H9 (cell line): ENCODE measurements at regions not wholly inside any gene's neighbourhood (a gene's known extent, or its start where the extent isn't known, plus 50 kb on each side); places are given as distances from the start of the nearest gene placed in this dataset.

Experiments
- DNase-seq: peaks from one replicate; pipeline ENCODE4 v3.0.0-alpha.2; 2017
- H2AFZ ChIP-seq: one replicate; pipeline ENCODE4 v1.6.1; 2013; ENCODE audit warnings: mild to moderate bottlenecking, low read length, control low read depth, moderate library complexity
- H2AK5ac ChIP-seq: 2 replicates; pipeline ENCODE4 v1.6.1; 2013; ENCODE audit warnings: low read length, control low read depth, mixed read lengths; ENCODE audit not compliant: insufficient read length
- H2BK120ac ChIP-seq: one replicate; pipeline ENCODE4 v1.6.1; 2013; ENCODE audit warnings: low read depth, mild to moderate bottlenecking, low read length, control low read depth, inconsistent platforms; ENCODE audit not compliant: poor library complexity, severe bottlenecking
- H2BK12ac ChIP-seq: 2 replicates; pipeline ENCODE4 v1.6.1; 2013; ENCODE audit warnings: low read length, control low read depth, mixed read lengths, low read depth; ENCODE audit not compliant: insufficient read length
- H2BK15ac ChIP-seq: 2 replicates; pipeline ENCODE4 v1.6.1; 2013; ENCODE audit warnings: low read depth, low read length, control low read depth
- H2BK20ac ChIP-seq: one replicate; pipeline ENCODE4 v1.6.1; 2013; ENCODE audit warnings: low read depth, mild to moderate bottlenecking, low read length, control low read depth, inconsistent platforms; ENCODE audit not compliant: poor library complexity, severe bottlenecking
- H2BK5ac ChIP-seq: 2 replicates; pipeline ENCODE4 v1.6.1; 2013; ENCODE audit warnings: low read length, control low read depth, mixed read lengths; ENCODE audit not compliant: insufficient read length
- H3K14ac ChIP-seq: 2 replicates; pipeline ENCODE4 v1.6.1; 2013; ENCODE audit warnings: low read length, control low read depth; ENCODE audit not compliant: insufficient read depth
- H3K18ac ChIP-seq: 2 replicates; pipeline ENCODE4 v1.6.1; 2013; ENCODE audit warnings: low read depth, mild to moderate bottlenecking, mixed read lengths, low read length, control low read depth; ENCODE audit not compliant: insufficient read length
- H3K23ac ChIP-seq: 2 replicates; pipeline ENCODE4 v1.6.1; 2013; ENCODE audit warnings: low read length, control low read depth, mixed read lengths, low read depth; ENCODE audit not compliant: insufficient read length
- H3K23me2 ChIP-seq: 2 replicates; pipeline ENCODE4 v1.6.1; 2013; ENCODE audit warnings: low read depth, mild to moderate bottlenecking, mixed read lengths, low read length, control low read depth; ENCODE audit not compliant: insufficient read length, poor library complexity, severe bottlenecking
- H3K27ac ChIP-seq: 2 replicates; pipeline ENCODE4 v1.5.1; 2013; ENCODE audit warnings: low read length, control low read depth, mixed read lengths, low read depth; ENCODE audit not compliant: insufficient read length
- H3K27me3 ChIP-seq: 2 replicates; pipeline ENCODE4 v1.6.1; 2013; ENCODE audit warnings: low read length, control low read depth, inconsistent platforms; ENCODE audit not compliant: insufficient read depth
- H3K4ac ChIP-seq: 2 replicates; pipeline ENCODE4 v1.6.1; 2013; ENCODE audit warnings: low read depth, mild to moderate bottlenecking, control low read depth, inconsistent platforms, low read length, moderate library complexity
- H3K4me1 ChIP-seq: 2 replicates; pipeline ENCODE4 v1.6.1; 2013; ENCODE audit warnings: low read length, control low read depth, inconsistent platforms; ENCODE audit not compliant: insufficient read depth
- H3K4me2 ChIP-seq: 2 replicates; pipeline ENCODE4 v1.6.1; 2013; ENCODE audit warnings: low read length, control low read depth, mixed read lengths; ENCODE audit not compliant: insufficient read length, insufficient read depth
- H3K56ac ChIP-seq: 2 replicates; pipeline ENCODE4 v1.6.1; 2013; ENCODE audit warnings: low read depth, mild to moderate bottlenecking, mixed read lengths, low read length, control low read depth; ENCODE audit not compliant: insufficient read length
- H3K79me1 ChIP-seq: 2 replicates; pipeline ENCODE4 v1.6.1; 2013; ENCODE audit warnings: low read depth, mild to moderate bottlenecking, moderate library complexity, low read length, control low read depth, inconsistent platforms; ENCODE audit not compliant: insufficient read depth, poor library complexity, severe bottlenecking
- H3K79me2 ChIP-seq: 2 replicates; pipeline ENCODE4 v1.6.1; 2013; ENCODE audit warnings: low read length, control low read depth, inconsistent platforms; ENCODE audit not compliant: insufficient read depth
- H3K9ac ChIP-seq: 2 replicates; pipeline ENCODE4 v1.6.1; 2013; ENCODE audit warnings: low read length, control low read depth, mixed read lengths; ENCODE audit not compliant: insufficient read length; ENCODE audit errors: extremely low read depth
- H3K9me3 ChIP-seq: one replicate; pipeline ENCODE4 v1.6.1; 2013; ENCODE audit warnings: low read depth, low read length, inconsistent platforms; ENCODE audit not compliant: control insufficient read depth
- H3T11ph ChIP-seq: one replicate; pipeline ENCODE4 v1.6.1; 2013; ENCODE audit warnings: mild to moderate bottlenecking, low read length, control low read depth, inconsistent platforms
- H4K20me1 ChIP-seq: one replicate; pipeline ENCODE4 v1.6.1; 2013; ENCODE audit not compliant: control insufficient read depth, insufficient read length, insufficient read depth
- H4K5ac ChIP-seq: 2 replicates; pipeline ENCODE4 v1.6.1; 2013; ENCODE audit warnings: low read depth, mild to moderate bottlenecking, mixed read lengths, low read length, control low read depth; ENCODE audit not compliant: insufficient read length
- H4K8ac ChIP-seq: replicated peaks from 2 replicates; pipeline ENCODE4 v1.6.1; 2013; ENCODE audit warnings: low read length, control low read depth, mixed read lengths, low read depth; ENCODE audit not compliant: insufficient read length
- H4K91ac ChIP-seq: 2 replicates; pipeline ENCODE4 v1.6.1; 2013; ENCODE audit warnings: low read depth, mild to moderate bottlenecking, moderate library complexity, mixed read lengths, low read length, control low read depth; ENCODE audit not compliant: insufficient read length
- H3K27ac Mint-ChIP-seq, 3 experiments: 2 replicates in 2 of 3; 3 replicates in 1 of 3; pipeline ENCODE4 v1.8.0; 2020 to 2021; ENCODE audit warnings: mixed read lengths in 3 of 3, mild to moderate bottlenecking in 1 of 3, moderate library complexity in 1 of 3
- H3K27me3 Mint-ChIP-seq: 2 replicates; pipeline ENCODE4 v1.8.0; 2021; ENCODE audit warnings: low read depth, mild to moderate bottlenecking, moderate library complexity, mixed read lengths
- H3K36me3 Mint-ChIP-seq, 3 experiments: 2 replicates in 2 of 3; 3 replicates in 1 of 3; pipeline ENCODE4 v1.8.0; 2020 to 2021; ENCODE audit warnings: low read depth in 3 of 3, mixed read lengths in 3 of 3; ENCODE audit not compliant: insufficient read depth in 1 of 3
- H3K4me1 Mint-ChIP-seq, 2 experiments: 2 replicates each; pipeline ENCODE4 v1.8.0; 2020; ENCODE audit warnings: mixed read lengths in 2 of 2
- H3K4me3 Mint-ChIP-seq, 2 experiments: 2 replicates in 1 of 2; 3 replicates in 1 of 2; pipeline ENCODE4 v1.8.0; 2020 to 2021; ENCODE audit warnings: mild to moderate bottlenecking in 2 of 2, mixed read lengths in 2 of 2, moderate library complexity in 1 of 2
- H3K9me3 Mint-ChIP-seq, 2 experiments: 2 replicates in 1 of 2; 3 replicates in 1 of 2; pipeline ENCODE4 v1.8.0; 2020; ENCODE audit warnings: mild to moderate bottlenecking in 2 of 2, mixed read lengths in 2 of 2, moderate library complexity in 1 of 2
- WGBS: extraction: QIAGEN DNeasy Blood & Tissue Kit; methylation state at CpG from one replicate; pipeline ENCODE4 v1.1.7; 2013; ENCODE audit warnings: missing lambda C conversion rate, low lambda C conversion rate, mixed read lengths; ENCODE audit not compliant: insufficient read length; ENCODE audit errors: extremely low coverage; 5-methylcytosine and 5-hydroxymethylcytosine counted together
- TF ChIP-seq, protein P1 (sequence below): fragments of 200-600 bp; sonication (generic); conservative IDR thresholded peaks from 3 replicates; pipeline ENCODE4 v1.8.0; 2021; ENCODE audit warnings: antibody characterized with exemption, mild to moderate bottlenecking

DNA sequence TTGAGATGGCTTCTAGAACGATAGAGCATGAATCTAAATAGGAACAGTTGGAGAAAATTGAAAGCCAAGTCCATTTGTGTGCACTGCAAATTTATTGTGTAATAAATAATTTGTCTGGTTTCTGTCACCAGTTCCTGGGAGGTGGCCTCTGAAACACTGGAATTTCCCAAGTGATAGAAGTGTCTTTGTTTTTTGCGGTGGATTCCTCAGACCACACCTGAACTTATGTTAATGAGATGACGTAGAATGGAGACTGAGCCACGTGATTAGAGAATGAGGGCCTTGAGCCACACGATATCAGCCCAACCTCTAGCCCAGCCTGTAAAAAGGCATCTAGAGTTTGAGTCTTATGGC lies 105.1 kb downstream of the MSX2 start:
- no peaks in the 10 kb centered on the region for H3K9me3 ChIP-seq
- no peak overlapping the region for H3K14ac ChIP-seq
- H2AFZ ChIP-seq: no peak overlapping the region
- no peaks in the 10 kb centered on the region for H3K79me1 ChIP-seq
- H2AK5ac ChIP-seq: no peak overlapping the region
- H3K18ac ChIP-seq: no peak overlapping the region
- H4K5ac ChIP-seq: no peak overlapping the region
- no peaks in the 10 kb centered on the region for H3K79me2 ChIP-seq
- Mint-ChIP-seq H3K27ac (no peak overlapping the region), H3K27me3 (peaks cover 11% of the 10 kb centered on the region; the same call in 1 of the 2 replicates), H3K36me3 (no peaks in the 10 kb centered on the region; a peak in 1 of 7 replicates), H3K4me3 (no peak overlapping the region), H3K4me1 (peaks cover 0 to 5% of the 10 kb centered on the region in 2 experiments; a peak in 1 of 4 replicates), H3K9me3 (no peaks in the 10 kb centered on the region)
- no peaks in the 10 kb centered on the region for H3K27me3 ChIP-seq
- no peak overlapping the region for H3K27ac ChIP-seq
- no peak overlapping the region for H4K91ac ChIP-seq
- no peak overlapping the region for H3T11ph ChIP-seq
- no peak overlapping the region for H2BK5ac ChIP-seq
- no peaks in the 10 kb centered on the region for H4K20me1 ChIP-seq
- H3K4me1 ChIP-seq: no peaks in the 10 kb centered on the region
- no peak overlapping the region for H4K8ac ChIP-seq
- no peak overlapping the region for H2BK12ac ChIP-seq
- DNase-seq: no peak
- no peak overlapping the region for H3K4ac ChIP-seq
- no peak overlapping the region for H2BK20ac ChIP-seq
- no peak overlapping the region for H3K56ac ChIP-seq
- H3K23ac ChIP-seq: no peak overlapping the region
- no peak overlapping the region for H3K4me2 ChIP-seq
- H3K23me2 ChIP-seq: no peaks in the 10 kb centered on the region
- no CpG with 5 or more reads among the region's 5 CpGs for WGBS
- no peak overlapping the region for H2BK15ac ChIP-seq
- no peak overlapping the region for H2BK120ac ChIP-seq
- H3K9ac ChIP-seq: no peak overlapping the region
- TF ChIP-seq, protein P1, sequence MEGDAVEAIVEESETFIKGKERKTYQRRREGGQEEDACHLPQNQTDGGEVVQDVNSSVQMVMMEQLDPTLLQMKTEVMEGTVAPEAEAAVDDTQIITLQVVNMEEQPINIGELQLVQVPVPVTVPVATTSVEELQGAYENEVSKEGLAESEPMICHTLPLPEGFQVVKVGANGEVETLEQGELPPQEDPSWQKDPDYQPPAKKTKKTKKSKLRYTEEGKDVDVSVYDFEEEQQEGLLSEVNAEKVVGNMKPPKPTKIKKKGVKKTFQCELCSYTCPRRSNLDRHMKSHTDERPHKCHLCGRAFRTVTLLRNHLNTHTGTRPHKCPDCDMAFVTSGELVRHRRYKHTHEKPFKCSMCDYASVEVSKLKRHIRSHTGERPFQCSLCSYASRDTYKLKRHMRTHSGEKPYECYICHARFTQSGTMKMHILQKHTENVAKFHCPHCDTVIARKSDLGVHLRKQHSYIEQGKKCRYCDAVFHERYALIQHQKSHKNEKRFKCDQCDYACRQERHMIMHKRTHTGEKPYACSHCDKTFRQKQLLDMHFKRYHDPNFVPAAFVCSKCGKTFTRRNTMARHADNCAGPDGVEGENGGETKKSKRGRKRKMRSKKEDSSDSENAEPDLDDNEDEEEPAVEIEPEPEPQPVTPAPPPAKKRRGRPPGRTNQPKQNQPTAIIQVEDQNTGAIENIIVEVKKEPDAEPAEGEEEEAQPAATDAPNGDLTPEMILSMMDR: no peak
